ENCODE measurements at regions not wholly inside any gene's neighbourhood (a gene's known extent, or its start where the extent isn't known, plus 50 kb on each side); places are given as distances from the start of the nearest gene placed in this dataset.

DNA sequence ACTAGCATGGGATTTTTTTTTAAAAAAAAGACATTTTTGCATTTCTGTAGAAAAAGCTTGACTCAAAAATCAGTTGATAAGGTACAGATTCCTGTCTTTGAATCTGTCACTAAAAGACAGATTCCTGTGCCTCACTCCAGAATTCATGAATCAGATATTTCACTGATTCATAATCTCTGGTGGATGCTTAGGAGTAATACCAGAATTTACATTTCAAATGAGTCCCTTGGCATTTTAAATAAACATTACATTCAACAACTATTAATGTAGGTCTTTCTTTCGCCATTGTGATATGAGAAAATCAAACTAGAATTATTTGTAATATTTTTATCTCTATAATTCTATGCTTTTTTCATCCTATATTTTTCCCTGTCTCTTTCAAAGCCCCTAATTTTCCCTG is 128.3 kb downstream of the APIP start:
- TF ChIP-seq, protein P1, sequence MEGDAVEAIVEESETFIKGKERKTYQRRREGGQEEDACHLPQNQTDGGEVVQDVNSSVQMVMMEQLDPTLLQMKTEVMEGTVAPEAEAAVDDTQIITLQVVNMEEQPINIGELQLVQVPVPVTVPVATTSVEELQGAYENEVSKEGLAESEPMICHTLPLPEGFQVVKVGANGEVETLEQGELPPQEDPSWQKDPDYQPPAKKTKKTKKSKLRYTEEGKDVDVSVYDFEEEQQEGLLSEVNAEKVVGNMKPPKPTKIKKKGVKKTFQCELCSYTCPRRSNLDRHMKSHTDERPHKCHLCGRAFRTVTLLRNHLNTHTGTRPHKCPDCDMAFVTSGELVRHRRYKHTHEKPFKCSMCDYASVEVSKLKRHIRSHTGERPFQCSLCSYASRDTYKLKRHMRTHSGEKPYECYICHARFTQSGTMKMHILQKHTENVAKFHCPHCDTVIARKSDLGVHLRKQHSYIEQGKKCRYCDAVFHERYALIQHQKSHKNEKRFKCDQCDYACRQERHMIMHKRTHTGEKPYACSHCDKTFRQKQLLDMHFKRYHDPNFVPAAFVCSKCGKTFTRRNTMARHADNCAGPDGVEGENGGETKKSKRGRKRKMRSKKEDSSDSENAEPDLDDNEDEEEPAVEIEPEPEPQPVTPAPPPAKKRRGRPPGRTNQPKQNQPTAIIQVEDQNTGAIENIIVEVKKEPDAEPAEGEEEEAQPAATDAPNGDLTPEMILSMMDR (IDR thresholded peaks at IDR 0.05), result no peak
- no peak for TF ChIP-seq POLR2A (IDR thresholded peaks at IDR 0.05)
